AG09319 (cell line): ENCODE measurements at regions not wholly inside any gene's neighbourhood (a gene's known extent, or its start where the extent isn't known, plus 50 kb on each side); places are given as distances from the start of the nearest gene placed in this dataset.
"Not testable (repeated sequence)": the region's sequence is repeated elsewhere in the genome, so short reads cannot be mapped to it uniquely, and the experiment has no call there.

Experiments
- DNase-seq: peaks from one replicate; pipeline ENCODE4 v3.0.0-alpha.2; 2010; ENCODE audit warnings: low read depth; ENCODE audit errors: extremely low read depth
- TF ChIP-seq, protein P1 (sequence below): IDR thresholded peaks from 2 replicates; pipeline ENCODE4 v1.5.1; 2011; ENCODE audit warnings: low read depth, mild to moderate bottlenecking, inconsistent platforms, low read length, moderate library complexity

DNA sequence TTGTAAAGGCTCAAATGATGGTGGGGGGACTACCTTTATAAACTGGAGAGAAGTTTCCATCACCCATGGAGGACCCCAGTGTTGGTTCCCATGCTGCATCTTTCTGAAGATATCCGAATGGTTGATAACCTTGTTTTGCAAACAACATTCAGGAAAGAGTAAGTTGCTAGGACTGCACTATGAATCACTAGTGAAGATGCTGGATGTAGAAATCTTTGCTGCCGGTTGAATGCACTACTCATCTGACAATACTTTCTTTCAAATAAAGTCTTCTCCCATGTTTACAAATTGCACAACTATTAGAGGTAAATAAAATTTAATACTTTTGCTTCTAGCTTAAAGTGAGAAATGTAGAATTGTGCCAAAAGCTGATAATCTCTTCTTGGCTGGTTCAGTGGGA lies 198.4 kb upstream of the SLITRK6 start:
- TF ChIP-seq, protein P1, sequence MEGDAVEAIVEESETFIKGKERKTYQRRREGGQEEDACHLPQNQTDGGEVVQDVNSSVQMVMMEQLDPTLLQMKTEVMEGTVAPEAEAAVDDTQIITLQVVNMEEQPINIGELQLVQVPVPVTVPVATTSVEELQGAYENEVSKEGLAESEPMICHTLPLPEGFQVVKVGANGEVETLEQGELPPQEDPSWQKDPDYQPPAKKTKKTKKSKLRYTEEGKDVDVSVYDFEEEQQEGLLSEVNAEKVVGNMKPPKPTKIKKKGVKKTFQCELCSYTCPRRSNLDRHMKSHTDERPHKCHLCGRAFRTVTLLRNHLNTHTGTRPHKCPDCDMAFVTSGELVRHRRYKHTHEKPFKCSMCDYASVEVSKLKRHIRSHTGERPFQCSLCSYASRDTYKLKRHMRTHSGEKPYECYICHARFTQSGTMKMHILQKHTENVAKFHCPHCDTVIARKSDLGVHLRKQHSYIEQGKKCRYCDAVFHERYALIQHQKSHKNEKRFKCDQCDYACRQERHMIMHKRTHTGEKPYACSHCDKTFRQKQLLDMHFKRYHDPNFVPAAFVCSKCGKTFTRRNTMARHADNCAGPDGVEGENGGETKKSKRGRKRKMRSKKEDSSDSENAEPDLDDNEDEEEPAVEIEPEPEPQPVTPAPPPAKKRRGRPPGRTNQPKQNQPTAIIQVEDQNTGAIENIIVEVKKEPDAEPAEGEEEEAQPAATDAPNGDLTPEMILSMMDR, result no peak
- no peak for DNase-seq

DNA sequence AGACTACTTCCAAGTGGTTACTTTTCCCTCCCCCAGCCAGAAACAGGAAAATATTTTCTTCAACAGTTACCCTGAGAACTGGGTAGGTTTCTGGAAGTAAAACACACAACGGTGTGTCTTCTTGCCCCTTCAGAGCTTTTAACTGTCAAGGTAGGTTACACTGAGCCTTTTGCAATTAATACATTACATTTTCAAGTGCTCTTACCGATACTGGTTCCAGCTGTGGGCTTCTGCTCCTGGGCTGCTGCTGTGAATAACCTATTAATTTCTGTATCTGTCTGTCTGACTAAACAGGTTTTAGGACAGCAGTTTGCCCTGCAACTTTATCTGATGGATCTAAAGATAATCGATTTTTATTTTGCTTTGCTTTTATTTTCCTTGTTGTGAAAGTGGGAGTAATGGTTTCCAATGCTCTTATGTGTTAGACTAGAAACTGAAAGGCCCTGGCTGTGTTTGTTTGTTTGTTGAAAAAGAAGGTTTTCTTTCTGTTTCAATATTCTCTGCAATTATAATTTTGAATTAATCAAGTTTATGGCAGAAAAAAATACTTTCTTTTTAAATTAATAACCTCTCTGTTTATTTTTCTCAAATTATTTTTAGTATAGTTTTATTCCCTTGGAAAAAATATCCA lies 196.7 kb upstream of the SLITRK6 start:
- DNase-seq, result no peak
- TF ChIP-seq, protein P1, result no peak

DNA sequence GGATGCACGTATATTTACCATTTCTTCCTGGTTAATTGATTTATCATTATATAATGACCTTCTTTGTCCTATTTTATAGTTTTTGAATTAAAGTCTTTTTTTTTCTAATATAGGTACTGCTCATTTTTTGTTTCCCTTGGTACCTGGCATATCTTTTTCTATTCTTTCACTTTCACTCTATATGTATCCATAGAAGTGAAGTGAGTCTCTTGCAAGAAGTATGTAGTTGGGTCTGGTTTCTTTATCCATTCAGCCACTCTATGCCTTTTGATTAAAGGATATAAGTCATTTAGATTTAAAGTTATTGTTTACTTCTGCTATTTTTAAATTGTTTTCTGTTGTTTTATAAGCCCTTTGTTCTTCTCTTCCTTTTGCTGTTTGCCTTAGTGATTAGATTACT lies 194.3 kb upstream of the SLITRK6 start:
- no peak for DNase-seq
- TF ChIP-seq, protein P1, result no peak

DNA sequence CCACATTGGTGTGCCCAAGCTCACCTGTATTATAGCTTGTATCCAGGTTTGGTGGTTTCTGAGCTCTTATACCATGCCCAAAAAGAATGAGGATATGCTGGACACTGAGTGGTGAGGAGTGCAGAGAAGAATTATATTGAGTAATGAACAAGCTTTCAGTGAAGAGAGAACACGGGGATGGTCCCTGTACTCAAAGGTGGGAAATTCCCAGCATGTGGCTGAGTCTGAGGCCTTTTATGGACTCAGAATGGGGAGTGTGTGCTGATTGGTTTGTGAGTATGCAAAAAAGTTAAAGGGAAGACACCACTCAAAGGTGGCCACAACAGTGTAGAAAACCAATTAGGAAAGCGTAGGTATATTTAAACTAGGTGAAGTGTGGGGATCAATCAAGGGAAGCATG lies 191.2 kb upstream of the SLITRK6 start:
- DNase-seq, result no peak
- TF ChIP-seq, protein P1, result no peak

DNA sequence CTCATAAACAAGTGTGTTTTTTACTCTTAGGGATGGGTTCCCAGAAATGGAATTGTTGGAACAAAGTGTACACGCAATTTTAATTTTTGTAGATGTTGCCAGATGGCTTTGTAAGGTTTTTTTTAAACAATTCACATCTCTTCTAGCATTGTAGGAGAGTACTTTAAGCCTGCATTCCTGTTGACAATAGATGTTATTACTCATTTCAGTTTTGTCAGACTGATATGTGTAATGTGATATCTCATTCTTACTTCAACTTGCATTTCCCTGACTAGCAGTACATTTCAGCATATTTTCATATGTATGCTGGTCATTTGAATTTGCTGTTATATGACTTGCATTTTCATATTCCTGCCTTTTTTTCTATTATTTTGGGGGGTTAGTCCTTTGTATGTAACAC lies 186.6 kb upstream of the SLITRK6 start:
- TF ChIP-seq, protein P1, result no peak
- DNase-seq, result no peak

DNA sequence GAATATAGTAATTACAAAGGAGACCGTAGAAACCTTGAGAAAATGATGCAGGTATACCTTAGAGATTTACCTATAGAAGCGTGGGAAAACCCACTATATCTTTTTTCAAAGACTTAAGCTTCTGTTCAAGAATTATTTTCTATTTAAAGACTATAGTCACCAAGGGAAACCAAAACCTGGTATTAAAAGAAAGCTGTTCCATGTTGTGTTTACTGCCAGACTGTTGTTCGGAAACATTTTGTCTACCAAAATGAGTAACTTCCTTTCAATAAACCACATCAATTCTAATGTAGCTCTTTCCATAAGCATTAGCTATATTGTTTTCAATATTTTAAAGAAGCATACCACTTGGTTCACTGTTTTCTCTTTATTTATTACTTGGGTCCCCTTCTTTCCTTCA lies 182.9 kb upstream of the SLITRK6 start:
- TF ChIP-seq, protein P1, result no peak
- DNase-seq, result no peak

DNA sequence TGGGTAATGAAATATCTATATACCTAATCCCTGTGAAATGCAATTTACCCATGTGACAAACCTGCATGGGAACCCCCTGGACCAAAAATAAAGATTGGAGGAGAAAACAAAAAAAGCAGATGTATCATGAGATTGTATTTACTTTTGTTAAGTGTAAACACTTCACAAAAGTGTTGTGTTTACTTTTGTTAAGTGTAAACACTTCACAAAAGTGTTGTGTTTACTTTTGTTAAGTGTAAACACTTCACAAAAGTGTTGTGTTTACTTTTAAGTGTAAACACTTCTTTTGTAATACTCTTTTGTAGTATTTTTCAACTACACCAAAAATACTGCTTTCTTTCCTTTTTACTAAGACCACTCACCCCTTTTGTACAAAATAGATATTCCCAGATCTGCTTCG lies 181.2 kb upstream of the SLITRK6 start:
- not testable (repeated sequence) for DNase-seq

DNA sequence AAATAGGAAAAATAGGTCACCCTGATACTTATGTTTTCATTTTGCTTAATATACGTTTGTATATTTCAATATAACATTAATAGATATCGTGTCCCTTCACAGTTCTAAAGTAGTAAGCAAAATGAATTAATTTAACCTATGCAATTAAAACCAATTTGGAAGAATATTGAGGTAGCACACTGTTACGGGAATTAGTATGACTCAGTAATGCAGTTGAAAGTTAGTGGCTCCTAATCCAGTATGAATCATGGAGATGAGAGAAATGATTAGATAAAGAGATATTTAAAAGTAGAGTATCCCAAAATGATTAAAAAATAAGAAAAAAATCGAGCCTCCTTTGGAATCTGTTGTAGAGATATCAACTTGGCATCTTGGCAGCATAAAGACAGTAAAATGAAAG lies 177.0 kb upstream of the SLITRK6 start:
- TF ChIP-seq, protein P1, result no peak

More for the DNA sequence above, 177.0 kb upstream of the SLITRK6 start:
- DNase-seq, result no peak
